Upper lobe of right lung (tissue), 1 donor: ENCODE measurements at regions not wholly inside any gene's neighbourhood (a gene's known extent, or its start where the extent isn't known, plus 50 kb on each side); places are given as distances from the start of the nearest gene placed in this dataset.

Experiments used
- ATAC-seq: fragments of 200-7000 bp; cut with Tn5 transposase; one replicate; pipeline ENCODE4 v1.9.1; 2020; ENCODE audit warnings: mild to moderate bottlenecking, moderate library complexity
- DNase-seq: peaks from one replicate; pipeline ENCODE4 v3.0.0-alpha.2; 2020
- H3K27ac ChIP-seq: fragments of 200-600 bp; one replicate; pipeline ENCODE4 v1.8.0; 2022
- H3K27me3 ChIP-seq: fragments of 200-600 bp; one replicate; pipeline ENCODE4 v1.8.0; 2022; ENCODE audit warnings: mild to moderate bottlenecking
- H3K36me3 ChIP-seq: fragments of 200-600 bp; one replicate; pipeline ENCODE4 v1.8.0; 2022
- H3K4me1 ChIP-seq: fragments of 200-600 bp; one replicate; pipeline ENCODE4 v1.8.0; 2022
- H3K4me3 ChIP-seq: fragments of 200-600 bp; one replicate; pipeline ENCODE4 v1.8.0; 2022; ENCODE audit warnings: mild to moderate bottlenecking
- H3K9me3 ChIP-seq: fragments of 200-600 bp; one replicate; pipeline ENCODE4 v1.8.0; 2022
- intact Hi-C: fragments of 100-400 bp; cut with DNase I; formaldehyde crosslinking; loops from one replicate; pipeline ENCODE4 v1.11.0; 2022
- TF ChIP-seq, protein P1 (sequence below): fragments of 200-600 bp; IDR thresholded peaks from one replicate; pipeline ENCODE4 v1.8.0; 2022; ENCODE audit warnings: antibody characterized with exemption
- donor health status: DM: no; HTN: yes; CAD: no; lungs with severe emphysema.

GRCh38 chr4:66842724-66843088, 702.6 kb downstream of the CENPC start:
- Histone ChIP-seq H3K27ac (no peak overlapping the region), H3K4me3 (no peak overlapping the region), H3K4me1 (no peaks in the 10 kb centered on the region), H3K27me3 (no peaks in the 10 kb centered on the region), H3K36me3 (no peaks in the 10 kb centered on the region), H3K9me3 (no peaks in the 10 kb centered on the region)
- TF ChIP-seq, protein P1, sequence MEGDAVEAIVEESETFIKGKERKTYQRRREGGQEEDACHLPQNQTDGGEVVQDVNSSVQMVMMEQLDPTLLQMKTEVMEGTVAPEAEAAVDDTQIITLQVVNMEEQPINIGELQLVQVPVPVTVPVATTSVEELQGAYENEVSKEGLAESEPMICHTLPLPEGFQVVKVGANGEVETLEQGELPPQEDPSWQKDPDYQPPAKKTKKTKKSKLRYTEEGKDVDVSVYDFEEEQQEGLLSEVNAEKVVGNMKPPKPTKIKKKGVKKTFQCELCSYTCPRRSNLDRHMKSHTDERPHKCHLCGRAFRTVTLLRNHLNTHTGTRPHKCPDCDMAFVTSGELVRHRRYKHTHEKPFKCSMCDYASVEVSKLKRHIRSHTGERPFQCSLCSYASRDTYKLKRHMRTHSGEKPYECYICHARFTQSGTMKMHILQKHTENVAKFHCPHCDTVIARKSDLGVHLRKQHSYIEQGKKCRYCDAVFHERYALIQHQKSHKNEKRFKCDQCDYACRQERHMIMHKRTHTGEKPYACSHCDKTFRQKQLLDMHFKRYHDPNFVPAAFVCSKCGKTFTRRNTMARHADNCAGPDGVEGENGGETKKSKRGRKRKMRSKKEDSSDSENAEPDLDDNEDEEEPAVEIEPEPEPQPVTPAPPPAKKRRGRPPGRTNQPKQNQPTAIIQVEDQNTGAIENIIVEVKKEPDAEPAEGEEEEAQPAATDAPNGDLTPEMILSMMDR, result no peak
- intact Hi-C loops, result no loop called here
- ATAC-seq (no peak), DNase-seq (no peak)

GRCh38 chr4:66842026-66842723, 703.1 kb downstream of the CENPC start:
- Histone ChIP-seq H3K4me1 (no peaks in the 10 kb centered on the region), H3K9me3 (no peaks in the 10 kb centered on the region), H3K27ac (no peak overlapping the region), H3K36me3 (no peaks in the 10 kb centered on the region), H3K27me3 (no peaks in the 10 kb centered on the region), H3K4me3 (no peak overlapping the region)
- no peak for ATAC-seq
- no peak for DNase-seq
- TF ChIP-seq, protein P1, result no peak
- intact Hi-C loops, result no loop called here

DNA sequence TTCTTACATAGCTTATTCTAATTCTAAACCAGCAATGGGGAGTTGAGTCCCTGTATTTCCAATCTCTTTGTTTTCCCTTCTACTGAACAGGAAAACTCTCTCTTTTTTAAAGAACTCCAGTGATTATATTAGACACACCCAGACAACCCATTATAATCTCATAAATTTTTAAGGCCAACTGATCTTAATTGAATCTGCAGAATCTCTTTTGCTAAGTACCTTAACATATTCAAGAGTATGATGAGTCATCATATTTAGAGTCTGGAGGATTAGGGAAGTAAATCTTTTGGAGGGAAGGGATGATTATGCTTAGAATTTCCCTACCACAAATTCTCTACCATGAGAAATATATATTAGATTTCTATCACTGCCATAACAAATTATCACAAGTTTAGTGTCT, 705.1 kb downstream of the CENPC start:
- H3K27ac ChIP-seq, result no peak overlapping the region
- H3K27me3 ChIP-seq, result no peaks in the 10 kb centered on the region
- no peak for ATAC-seq
- H3K36me3 ChIP-seq, result no peaks in the 10 kb centered on the region
- H3K4me3 ChIP-seq, result no peak overlapping the region
- H3K4me1 ChIP-seq, result no peaks in the 10 kb centered on the region
- no peak for DNase-seq
- intact Hi-C loops, result no loop called here
- TF ChIP-seq, protein P1, result no peak
- H3K9me3 ChIP-seq, result no peaks in the 10 kb centered on the region

DNA sequence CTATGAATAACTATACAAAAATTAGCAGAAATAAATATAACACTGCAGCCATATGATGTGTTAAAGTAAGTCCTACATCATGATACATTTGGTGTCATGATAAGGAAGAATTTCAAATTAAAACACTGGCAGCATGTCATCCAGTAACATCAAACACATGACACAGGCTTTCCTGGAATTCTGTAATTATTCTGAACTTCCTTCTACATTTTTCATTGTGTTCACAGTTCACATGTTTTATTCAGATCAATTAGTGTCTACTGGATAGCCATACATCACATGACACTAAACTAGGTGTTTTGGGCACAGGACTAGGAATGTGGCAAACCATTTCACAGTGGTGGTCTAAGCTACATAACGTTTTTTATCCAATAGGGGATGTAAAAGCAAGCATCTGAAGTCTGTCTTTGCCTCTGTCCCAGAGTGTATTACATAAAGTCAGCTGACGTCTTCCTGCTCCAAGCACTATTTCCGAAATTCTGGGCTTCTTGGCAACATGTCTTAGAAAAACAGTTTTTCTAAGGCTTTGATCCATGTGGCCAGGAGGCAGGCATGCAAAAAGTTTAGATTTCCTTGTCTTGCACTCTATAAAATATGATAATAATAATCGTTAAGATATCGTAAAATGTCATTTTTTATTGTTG, 707.9 kb downstream of the CENPC start:
- no peaks in the 10 kb centered on the region for H3K36me3 ChIP-seq
- no peaks in the 10 kb centered on the region for H3K9me3 ChIP-seq
- H3K27me3 ChIP-seq, result no peaks in the 10 kb centered on the region
- no peak overlapping the region for H3K27ac ChIP-seq
- intact Hi-C loops, result no loop called here
- ATAC-seq (no peak), DNase-seq (no peak)
- H3K4me3 ChIP-seq, result no peak overlapping the region
- TF ChIP-seq, protein P1, result no peak
- H3K4me1 ChIP-seq, result no peaks in the 10 kb centered on the region

DNA sequence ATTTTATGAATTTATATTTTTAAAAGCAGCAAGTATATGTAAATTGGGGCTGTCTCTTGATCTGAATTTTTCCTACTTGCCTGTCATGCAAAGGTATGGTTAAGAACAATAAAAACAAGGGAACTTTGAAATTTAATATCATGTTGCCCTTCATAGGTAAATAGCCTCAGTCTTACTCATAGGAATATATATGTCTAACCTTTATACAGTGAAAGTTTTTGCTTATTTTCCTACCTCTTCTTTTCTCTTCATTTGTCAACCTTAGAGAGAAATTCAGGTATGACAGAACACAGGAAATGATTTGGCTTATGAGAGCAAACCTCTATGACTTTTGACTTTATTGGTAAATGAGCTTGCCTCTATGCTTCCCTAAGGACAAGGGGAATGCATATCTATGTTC, 716.0 kb downstream of the CENPC start:
- Histone ChIP-seq H3K9me3 (no peaks in the 10 kb centered on the region), H3K4me1 (no peaks in the 10 kb centered on the region), H3K27ac (no peak overlapping the region), H3K27me3 (no peaks in the 10 kb centered on the region), H3K36me3 (no peaks in the 10 kb centered on the region), H3K4me3 (no peak overlapping the region)
- TF ChIP-seq, protein P1, result no peak
- intact Hi-C loops, result no loop called here
- ATAC-seq, result no peak
- DNase-seq, result no peak
